Ramos (cell line): ENCODE measurements at regions not wholly inside any gene's neighbourhood (a gene's known extent, or its start where the extent isn't known, plus 50 kb on each side); places are given as distances from the start of the nearest gene placed in this dataset.
"Not testable (repeated sequence)": the region's sequence is repeated elsewhere in the genome, so short reads cannot be mapped to it uniquely, and the experiment has no call there.

ENCODE experiments used
- in situ Hi-C: fragments of 300-500 bp; cut with MboI; formaldehyde crosslinking; loops from one replicate; pipeline ENCODE4 v1.14.3; 2022; ENCODE audit warnings: low sequenced_read_pairs; ENCODE audit not compliant: unreplicated experiment

DNA sequence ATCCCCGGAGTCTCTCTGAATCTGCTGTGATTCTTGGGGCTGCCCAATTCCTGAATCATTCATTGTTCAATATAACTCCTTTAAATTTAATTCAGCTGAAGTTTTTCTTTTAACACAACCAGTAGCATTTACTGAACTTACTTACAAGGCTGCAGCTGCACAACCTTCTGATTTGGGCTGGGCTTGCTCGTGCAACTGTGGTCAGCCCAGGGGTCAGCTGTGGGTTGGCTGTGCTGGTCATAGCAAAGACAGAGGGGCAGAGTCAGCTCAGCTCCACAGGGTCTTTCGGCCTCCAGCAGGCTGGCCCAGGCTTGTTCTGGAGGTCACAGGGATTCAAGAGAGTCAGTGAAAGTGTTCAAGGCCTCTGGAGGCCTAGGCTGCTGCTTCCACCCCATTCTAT, 186.1 kb downstream of the MATN1 start:
- in situ Hi-C loops, result no loop called here

GRCh38 chr1:30536530-30536929, 186.9 kb downstream of the MATN1 start:
- in situ Hi-C loops, result no loop called here

GRCh38 chr1:30535595-30536325, 187.6 kb downstream of the MATN1 start:
- in situ Hi-C loops, result no loop called here

GRCh38 chr1:30534551-30534940, 188.8 kb downstream of the MATN1 start:
- in situ Hi-C loops, result no loop called here

GRCh38 chr1:30533796-30534550, 189.4 kb downstream of the MATN1 start:
- in situ Hi-C loops, result no loop called here

GRCh38 chr1:30533141-30533540, 190.2 kb downstream of the MATN1 start:
- in situ Hi-C loops, result no loop called here

GRCh38 chr1:30532621-30533020, 190.8 kb downstream of the MATN1 start:
- in situ Hi-C loops, result no loop called here

- in situ Hi-C loops, result no loop called here
Measured at GRCh38 chr1:30527511-30528140, 195.8 kb downstream of the MATN1 start.

DNA sequence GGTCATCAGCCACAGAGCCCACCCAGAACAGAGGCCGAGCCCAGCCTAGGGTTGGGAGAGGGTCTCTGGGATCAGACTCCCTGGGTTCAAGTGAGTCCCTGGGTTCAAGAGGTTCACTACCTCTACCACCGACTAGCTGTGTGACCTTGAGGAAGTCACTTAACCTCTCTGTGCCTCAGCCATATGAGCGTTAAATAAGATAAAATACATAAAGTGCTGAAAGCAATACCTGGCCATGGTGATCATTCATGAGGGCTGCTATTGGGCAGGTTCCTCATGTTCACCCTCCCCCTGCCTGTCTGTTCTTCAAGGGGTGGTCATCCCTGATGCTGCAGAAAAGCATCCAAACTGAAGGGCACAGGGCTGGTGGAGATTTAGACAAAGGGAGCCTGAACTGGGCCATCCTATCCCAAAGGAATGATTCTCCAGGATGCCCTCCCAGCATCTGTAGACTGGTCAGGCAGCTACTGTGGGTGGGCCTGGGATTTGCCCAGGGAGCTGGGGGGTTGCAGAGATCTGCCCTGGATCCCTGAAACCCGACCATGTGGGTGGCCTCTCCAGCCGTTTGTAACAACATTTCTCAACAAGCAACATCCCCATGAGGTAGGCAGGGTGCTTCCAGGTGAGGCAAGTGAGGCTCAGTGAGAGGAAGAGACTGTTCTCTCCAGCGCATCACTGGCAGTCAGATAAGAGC, 196.6 kb downstream of the MATN1 start:
- in situ Hi-C loops, result no loop called here

GRCh38 chr1:30525971-30526651, 197.3 kb downstream of the MATN1 start:
- in situ Hi-C loops, result no loop called here

- in situ Hi-C loops, result no loop called here
Measured at GRCh38 chr1:30525631-30525970, 197.8 kb downstream of the MATN1 start.

GRCh38 chr1:30524840-30525617, 198.4 kb downstream of the MATN1 start:
- in situ Hi-C loops, result no loop called here

GRCh38 chr1:30524025-30524555, 199.3 kb downstream of the MATN1 start:
- in situ Hi-C loops, result not testable (repeated sequence)

DNA sequence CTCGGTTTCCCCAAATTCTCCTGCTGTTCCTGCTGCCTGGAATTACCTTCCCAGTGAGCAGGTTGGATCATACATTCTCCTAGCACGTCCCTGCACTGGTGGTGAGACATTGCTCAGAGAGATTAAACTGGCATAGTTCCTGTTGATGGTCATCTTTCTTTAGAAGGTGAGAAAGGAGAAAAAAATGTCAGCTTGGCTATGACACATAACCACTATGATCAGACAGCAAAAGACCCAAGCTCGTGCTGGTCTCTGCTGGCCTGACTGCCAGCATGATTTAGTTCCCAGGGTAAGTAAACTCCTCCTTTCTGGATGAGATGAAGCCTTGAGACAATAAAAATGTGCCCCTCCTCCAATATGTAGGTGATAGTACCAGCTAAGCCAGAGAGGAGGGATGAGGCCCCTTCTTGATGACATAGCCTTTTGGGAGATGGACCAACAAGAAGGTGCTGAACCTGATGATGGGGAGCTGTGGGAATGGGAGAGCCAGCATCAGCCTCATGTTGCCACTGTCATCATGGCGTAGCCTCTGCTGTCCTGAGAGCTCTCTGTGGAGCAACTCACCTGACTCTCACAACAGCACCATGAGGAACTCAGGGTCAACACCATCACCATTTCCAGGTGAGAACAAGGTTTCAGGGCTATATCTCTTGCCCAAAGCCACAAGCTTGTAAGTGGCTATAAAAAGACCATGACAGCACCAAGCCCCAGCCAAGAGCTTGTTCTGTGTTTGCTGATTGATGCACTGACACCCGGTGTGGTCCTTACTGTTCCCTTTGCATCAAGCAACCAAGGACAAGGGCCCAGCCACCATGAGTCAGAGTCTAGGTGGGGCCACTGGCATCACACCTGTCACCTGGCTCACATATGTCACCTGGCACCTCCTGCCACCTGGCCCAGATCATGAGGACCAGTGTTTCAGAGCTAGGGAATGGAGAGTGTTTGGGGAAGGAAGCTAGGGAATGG, 200.0 kb downstream of the MATN1 start:
- in situ Hi-C loops, result no loop called here

DNA sequence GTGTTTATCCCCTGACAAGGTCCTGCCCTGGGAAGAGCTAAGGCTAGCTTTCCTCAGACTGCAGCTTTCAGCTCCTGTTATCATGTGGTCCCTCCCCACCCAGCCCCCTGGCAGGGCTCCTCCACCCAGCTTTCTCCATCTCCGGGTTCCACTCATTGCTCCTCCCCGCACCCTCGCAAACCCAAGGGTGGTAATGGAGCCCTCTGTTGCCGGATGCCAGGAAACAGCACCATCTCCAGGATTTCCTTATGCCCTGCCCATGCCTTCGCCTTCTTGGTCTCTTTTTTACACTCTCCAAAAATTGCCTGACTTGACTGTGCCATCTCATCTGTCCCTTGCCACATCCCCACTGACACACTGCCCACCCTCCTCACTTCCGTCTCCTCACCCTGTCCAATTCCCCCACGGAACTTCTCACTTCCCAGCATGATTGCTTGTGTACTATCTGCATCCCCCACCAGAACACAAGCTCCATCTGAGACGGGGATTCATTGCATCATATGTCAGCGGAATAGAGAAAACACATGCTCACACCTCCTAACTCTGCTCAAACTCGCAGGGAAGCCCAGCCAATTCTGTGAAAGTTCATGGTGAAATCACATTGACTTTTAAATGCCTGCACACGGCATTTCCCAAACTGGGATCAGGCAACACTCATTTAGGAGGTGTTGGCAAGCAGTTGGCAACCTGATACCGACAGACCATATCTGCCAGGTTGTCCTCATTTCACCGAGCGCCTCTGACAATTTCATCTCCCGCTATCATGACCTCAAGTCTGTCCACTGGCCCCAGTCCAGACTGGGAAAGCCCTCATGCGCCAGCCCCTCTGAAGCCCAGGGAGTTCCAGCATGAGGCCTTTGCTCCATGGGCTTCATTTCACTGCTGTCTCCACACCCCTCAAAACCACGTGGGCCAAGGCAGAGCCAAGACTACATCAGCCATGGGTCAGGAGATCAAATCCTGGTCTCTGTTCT, 201.1 kb downstream of the MATN1 start:
- in situ Hi-C loops, result no loop called here

DNA sequence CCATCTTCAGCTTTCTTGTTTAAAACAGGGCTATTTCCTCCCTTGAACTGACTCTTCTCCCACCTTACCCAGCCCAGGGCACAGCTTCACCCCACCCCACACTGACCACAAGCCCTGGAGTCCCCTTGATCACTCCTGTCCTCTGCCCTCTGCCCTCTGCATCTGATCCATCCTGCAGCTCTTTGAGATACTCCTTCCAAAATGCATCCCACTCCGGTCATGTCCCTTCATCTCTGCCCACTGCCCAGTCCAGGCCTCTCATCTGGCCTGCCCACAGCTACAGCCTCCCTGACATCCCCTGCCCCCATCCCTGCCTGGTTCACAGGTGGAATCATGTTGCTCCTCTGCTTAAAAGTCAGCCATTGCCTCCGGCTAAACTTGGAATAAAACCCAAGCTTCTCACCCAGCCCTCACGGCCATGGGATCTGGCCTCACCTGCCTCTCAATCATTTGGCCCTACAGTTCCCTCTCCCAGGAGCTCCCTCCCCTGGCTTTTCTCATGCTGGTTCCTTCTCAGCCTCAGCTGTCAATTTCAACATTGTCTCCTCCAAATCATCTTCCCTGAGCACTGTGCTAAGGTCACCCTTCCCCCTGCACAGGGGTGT, 202.0 kb downstream of the MATN1 start:
- in situ Hi-C loops, result no loop called here

DNA sequence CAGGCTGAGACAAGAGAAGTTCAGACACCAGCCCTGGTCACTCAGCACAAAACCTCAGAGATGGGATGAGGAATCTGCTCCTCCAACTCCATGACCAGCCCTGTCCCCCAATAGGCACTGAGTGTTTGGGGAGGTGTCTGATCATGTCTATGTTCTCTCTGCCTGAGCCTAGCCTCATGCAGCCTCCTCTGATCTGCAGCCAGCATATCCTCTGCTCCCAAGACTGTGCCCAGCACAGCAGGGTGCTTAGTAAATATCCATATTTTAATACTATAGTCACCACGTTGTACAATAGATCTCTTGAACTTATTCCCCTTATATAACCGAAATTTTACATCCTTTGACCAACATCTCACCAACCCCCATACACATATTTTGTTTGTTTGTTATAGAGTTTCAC, 202.9 kb downstream of the MATN1 start:
- in situ Hi-C loops, result no loop called here
